ENCODE measurements at regions not wholly inside any gene's neighbourhood (a gene's known extent, or its start where the extent isn't known, plus 50 kb on each side); places are given as distances from the start of the nearest gene placed in this dataset.

DNA sequence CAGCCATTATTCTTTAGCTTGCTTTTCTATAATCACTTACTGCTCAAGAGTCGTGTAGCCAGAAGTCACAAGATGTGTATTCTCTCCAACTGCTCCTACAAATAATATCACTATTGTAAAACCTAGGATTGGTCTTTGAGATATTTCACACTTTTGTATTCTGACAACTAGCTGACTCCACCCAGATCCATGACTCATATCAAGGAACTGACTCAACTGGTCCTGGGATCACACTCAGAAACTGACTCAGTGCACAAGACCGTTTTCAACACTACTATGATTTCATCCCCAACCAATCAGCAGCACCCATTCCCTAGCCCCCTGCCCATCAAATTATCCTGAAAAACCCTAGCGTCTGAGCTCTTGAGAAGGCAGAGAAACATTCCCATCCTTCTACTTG is 56.5 kb upstream of the ORC5 start:
- Histone ChIP-seq H3K79me2 (ENCODE audit: insufficient read depth, low read length) (no peaks in the 10 kb centered on the region), H3K36me3 (ENCODE audit: insufficient read depth, low read length) (no peaks in the 10 kb centered on the region), H3K9me3 (ENCODE audit: insufficient read depth, low read depth, low read length) (peaks cover 3% of the 10 kb centered on the region; the same call in 1 of the 2 replicates), H2AFZ (ENCODE audit: low read length) (no peak overlapping the region), H4K20me1 (ENCODE audit: insufficient read depth, low read length, poor library complexity, severe bottlenecking) (no peaks in the 10 kb centered on the region), H3K9me2 (replicated peaks; ENCODE audit: low read depth, low read length) (no peaks in the 10 kb centered on the region), H3K4me2 (ENCODE audit: low read depth, low read length, poor library complexity, severe bottlenecking) (no peak overlapping the region), H3K27me3 (ENCODE audit: insufficient read depth, low read length, poor library complexity, severe bottlenecking) (no peaks in the 10 kb centered on the region), H3K4me1 (ENCODE audit: insufficient read depth, low read length, poor library complexity, severe bottlenecking) (no peaks in the 10 kb centered on the region), H3K4me3 (ENCODE audit: low read length, poor library complexity, severe bottlenecking) (no peak overlapping the region), H3F3A (ENCODE audit: low read depth) (no peaks in the 10 kb centered on the region), H3K9ac (ENCODE audit: low read depth, low read length, poor library complexity, severe bottlenecking) (no peak overlapping the region)
- TF ChIP-seq, protein P1, sequence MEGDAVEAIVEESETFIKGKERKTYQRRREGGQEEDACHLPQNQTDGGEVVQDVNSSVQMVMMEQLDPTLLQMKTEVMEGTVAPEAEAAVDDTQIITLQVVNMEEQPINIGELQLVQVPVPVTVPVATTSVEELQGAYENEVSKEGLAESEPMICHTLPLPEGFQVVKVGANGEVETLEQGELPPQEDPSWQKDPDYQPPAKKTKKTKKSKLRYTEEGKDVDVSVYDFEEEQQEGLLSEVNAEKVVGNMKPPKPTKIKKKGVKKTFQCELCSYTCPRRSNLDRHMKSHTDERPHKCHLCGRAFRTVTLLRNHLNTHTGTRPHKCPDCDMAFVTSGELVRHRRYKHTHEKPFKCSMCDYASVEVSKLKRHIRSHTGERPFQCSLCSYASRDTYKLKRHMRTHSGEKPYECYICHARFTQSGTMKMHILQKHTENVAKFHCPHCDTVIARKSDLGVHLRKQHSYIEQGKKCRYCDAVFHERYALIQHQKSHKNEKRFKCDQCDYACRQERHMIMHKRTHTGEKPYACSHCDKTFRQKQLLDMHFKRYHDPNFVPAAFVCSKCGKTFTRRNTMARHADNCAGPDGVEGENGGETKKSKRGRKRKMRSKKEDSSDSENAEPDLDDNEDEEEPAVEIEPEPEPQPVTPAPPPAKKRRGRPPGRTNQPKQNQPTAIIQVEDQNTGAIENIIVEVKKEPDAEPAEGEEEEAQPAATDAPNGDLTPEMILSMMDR (conservative IDR thresholded peaks at IDR 0.05; ENCODE audit: low read length): no peak
- no peak for TF ChIP-seq EZH2phosphoT487 (IDR thresholded peaks at IDR 0.05; ENCODE audit: borderline replicate concordance)

DNA sequence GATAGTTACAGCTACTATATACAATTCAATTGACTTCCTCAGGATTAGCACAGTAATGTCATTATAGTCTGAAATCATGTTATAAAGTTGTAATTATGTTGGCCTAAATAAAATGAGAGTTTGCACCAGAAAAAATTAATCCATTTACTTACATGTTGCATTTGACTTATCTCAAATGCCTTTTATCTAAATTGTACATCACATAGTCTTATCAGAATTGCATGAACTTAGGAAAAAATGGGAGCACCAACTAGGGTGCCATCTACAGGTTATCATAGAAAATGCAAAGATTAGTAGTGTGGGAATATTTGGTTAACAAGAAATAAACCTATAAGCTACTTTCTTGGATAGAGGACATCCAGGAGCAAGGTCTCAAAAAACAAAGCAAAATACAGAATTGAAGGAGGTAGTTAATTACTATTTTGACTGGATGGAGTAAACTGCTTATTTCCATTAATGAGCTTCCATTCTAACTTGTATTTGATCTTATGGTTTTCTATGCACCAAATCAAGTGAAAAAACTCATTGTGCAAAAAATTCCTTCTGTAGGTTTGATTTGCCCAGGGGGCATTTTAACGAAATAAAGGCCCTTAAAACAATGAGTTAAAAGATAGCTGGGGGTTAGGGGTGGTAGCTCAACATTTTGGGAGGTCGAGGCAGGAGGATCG is 60.0 kb upstream of the ORC5 start:
- H4K20me1 ChIP-seq (ENCODE audit: insufficient read depth, low read length, poor library complexity, severe bottlenecking): no peaks in the 10 kb centered on the region
- peaks cover 3% of the 10 kb centered on the region; the same call in 1 of the 2 replicates for H3K9me3 ChIP-seq (ENCODE audit: insufficient read depth, low read depth, low read length)
- H3K27me3 ChIP-seq (ENCODE audit: insufficient read depth, low read length, poor library complexity, severe bottlenecking): no peaks in the 10 kb centered on the region
- H2AFZ ChIP-seq (ENCODE audit: low read length): no peak overlapping the region
- H3K79me2 ChIP-seq (ENCODE audit: insufficient read depth, low read length): no peaks in the 10 kb centered on the region
- no peak for TF ChIP-seq EZH2phosphoT487 (IDR thresholded peaks at IDR 0.05; ENCODE audit: borderline replicate concordance)
- TF ChIP-seq, protein P1 (conservative IDR thresholded peaks at IDR 0.05; ENCODE audit: low read length): peak; percentile 80
- no peak overlapping the region for H3K4me2 ChIP-seq (ENCODE audit: low read depth, low read length, poor library complexity, severe bottlenecking)
- no peaks in the 10 kb centered on the region for H3F3A ChIP-seq (ENCODE audit: low read depth)
- H3K4me3 ChIP-seq (ENCODE audit: low read length, poor library complexity, severe bottlenecking): no peak overlapping the region
- H3K36me3 ChIP-seq (ENCODE audit: insufficient read depth, low read length): no peaks in the 10 kb centered on the region
- no peaks in the 10 kb centered on the region for H3K4me1 ChIP-seq (ENCODE audit: insufficient read depth, low read length, poor library complexity, severe bottlenecking)
- no peaks in the 10 kb centered on the region for H3K9me2 ChIP-seq (replicated peaks; ENCODE audit: low read depth, low read length)
- no peak overlapping the region for H3K9ac ChIP-seq (ENCODE audit: low read depth, low read length, poor library complexity, severe bottlenecking)

DNA sequence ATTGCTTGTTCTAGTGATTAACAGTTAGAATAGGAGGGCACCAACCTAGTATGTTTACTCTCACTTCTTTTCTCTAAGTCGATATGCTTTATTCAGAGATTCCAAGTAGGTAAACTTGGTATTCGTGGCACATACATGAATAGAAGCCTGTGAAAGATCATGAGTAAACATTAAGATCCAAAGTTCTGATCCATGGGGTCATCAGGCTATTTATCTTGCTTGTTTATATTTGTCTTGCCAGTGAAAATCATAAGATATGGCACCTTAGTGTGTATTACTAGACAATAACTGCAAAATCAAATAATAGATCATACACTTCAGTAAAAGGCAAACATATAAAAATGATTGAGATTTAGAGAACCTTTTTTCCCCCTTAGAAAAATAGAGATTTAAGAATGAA is 56.5 kb upstream of the LHFPL3 start:
- TF ChIP-seq, protein P1 (conservative IDR thresholded peaks at IDR 0.05; ENCODE audit: low read length): no peak
- TF ChIP-seq EZH2phosphoT487 (IDR thresholded peaks at IDR 0.05; ENCODE audit: borderline replicate concordance): no peak
- Histone ChIP-seq H4K20me1 (ENCODE audit: insufficient read depth, low read length, poor library complexity, severe bottlenecking) (no peaks in the 10 kb centered on the region), H3K4me2 (ENCODE audit: low read depth, low read length, poor library complexity, severe bottlenecking) (no peak overlapping the region), H3F3A (ENCODE audit: low read depth) (no peaks in the 10 kb centered on the region), H3K9ac (ENCODE audit: low read depth, low read length, poor library complexity, severe bottlenecking) (no peak overlapping the region), H3K9me2 (replicated peaks; ENCODE audit: low read depth, low read length) (no peaks in the 10 kb centered on the region), H2AFZ (ENCODE audit: low read length) (no peak overlapping the region), H3K79me2 (ENCODE audit: insufficient read depth, low read length) (no peaks in the 10 kb centered on the region), H3K4me1 (ENCODE audit: insufficient read depth, low read length, poor library complexity, severe bottlenecking) (no peaks in the 10 kb centered on the region), H3K9me3 (ENCODE audit: insufficient read depth, low read depth, low read length) (no peaks in the 10 kb centered on the region), H3K4me3 (ENCODE audit: low read length, poor library complexity, severe bottlenecking) (no peak overlapping the region), H3K27me3 (ENCODE audit: insufficient read depth, low read length, poor library complexity, severe bottlenecking) (no peaks in the 10 kb centered on the region), H3K36me3 (ENCODE audit: insufficient read depth, low read length) (no peaks in the 10 kb centered on the region)
